ENCODE measurements at regions not wholly inside any gene's neighbourhood (a gene's known extent, or its start where the extent isn't known, plus 50 kb on each side); places are given as distances from the start of the nearest gene placed in this dataset.

DNA sequence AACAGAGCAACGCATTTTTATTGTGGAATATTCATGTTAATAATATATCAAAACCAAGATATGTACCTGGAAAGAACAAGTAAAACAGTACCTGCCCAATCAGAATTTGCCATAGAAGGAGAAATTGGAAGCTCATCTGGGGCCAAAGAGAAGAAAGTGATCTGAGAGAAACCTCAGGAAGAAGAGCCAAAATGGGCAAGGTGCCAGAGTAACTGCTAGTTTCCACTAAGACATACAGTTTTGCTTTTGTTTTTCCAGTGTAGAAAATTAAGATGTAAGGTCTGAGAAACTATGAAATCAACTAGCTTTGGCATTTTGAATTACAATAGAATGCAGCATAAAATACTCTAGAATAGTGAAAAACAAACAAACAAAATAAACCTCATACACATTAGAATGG is 2201.2 kb downstream of the ARAP2 start:
- TF ChIP-seq YY1 (IDR thresholded peaks at IDR 0.05; ENCODE audit: low read depth) (no peak), EP300 (IDR thresholded peaks at IDR 0.05; ENCODE audit: borderline replicate concordance) (no peak), TEAD4 (IDR thresholded peaks at IDR 0.05) (no peak), EGR1 (IDR thresholded peaks at IDR 0.05) (no peak), CREB1 (IDR thresholded peaks at IDR 0.05; ENCODE audit: low read depth) (no peak), TCF12 (IDR thresholded peaks at IDR 0.05; ENCODE audit: low read depth) (no peak), RAD21 (IDR thresholded peaks at IDR 0.05; ENCODE audit: low read depth) (no peak), NFIC (IDR thresholded peaks at IDR 0.05) (no peak), TAF1 (IDR thresholded peaks at IDR 0.05; ENCODE audit: low read depth) (no peak)
- TF ChIP-seq, protein P1, sequence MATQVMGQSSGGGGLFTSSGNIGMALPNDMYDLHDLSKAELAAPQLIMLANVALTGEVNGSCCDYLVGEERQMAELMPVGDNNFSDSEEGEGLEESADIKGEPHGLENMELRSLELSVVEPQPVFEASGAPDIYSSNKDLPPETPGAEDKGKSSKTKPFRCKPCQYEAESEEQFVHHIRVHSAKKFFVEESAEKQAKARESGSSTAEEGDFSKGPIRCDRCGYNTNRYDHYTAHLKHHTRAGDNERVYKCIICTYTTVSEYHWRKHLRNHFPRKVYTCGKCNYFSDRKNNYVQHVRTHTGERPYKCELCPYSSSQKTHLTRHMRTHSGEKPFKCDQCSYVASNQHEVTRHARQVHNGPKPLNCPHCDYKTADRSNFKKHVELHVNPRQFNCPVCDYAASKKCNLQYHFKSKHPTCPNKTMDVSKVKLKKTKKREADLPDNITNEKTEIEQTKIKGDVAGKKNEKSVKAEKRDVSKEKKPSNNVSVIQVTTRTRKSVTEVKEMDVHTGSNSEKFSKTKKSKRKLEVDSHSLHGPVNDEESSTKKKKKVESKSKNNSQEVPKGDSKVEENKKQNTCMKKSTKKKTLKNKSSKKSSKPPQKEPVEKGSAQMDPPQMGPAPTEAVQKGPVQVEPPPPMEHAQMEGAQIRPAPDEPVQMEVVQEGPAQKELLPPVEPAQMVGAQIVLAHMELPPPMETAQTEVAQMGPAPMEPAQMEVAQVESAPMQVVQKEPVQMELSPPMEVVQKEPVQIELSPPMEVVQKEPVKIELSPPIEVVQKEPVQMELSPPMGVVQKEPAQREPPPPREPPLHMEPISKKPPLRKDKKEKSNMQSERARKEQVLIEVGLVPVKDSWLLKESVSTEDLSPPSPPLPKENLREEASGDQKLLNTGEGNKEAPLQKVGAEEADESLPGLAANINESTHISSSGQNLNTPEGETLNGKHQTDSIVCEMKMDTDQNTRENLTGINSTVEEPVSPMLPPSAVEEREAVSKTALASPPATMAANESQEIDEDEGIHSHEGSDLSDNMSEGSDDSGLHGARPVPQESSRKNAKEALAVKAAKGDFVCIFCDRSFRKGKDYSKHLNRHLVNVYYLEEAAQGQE (IDR thresholded peaks at IDR 0.05; ENCODE audit: low read depth), result no peak
- TF ChIP-seq, protein P2, sequence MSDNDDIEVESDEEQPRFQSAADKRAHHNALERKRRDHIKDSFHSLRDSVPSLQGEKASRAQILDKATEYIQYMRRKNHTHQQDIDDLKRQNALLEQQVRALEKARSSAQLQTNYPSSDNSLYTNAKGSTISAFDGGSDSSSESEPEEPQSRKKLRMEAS (IDR thresholded peaks at IDR 0.05), result no peak
